HepG2 (cell line): ENCODE measurements at regions not wholly inside any gene's neighbourhood (a gene's known extent, or its start where the extent isn't known, plus 50 kb on each side); places are given as distances from the start of the nearest gene placed in this dataset.
A peak's percentile ranks its signal among the peaks of the same experiment; 100 is the strongest.

Experiments used
- ATAC-seq: fragments of 200-7000 bp; cut with Tn5 transposase; 3 replicates; pipeline ENCODE4 v1.9.1; 2020; ENCODE audit warnings: mild to moderate bottlenecking, moderate library complexity
- BruUV-seq: library from RNA; stranded (reverse); fragments of 400-500 nt; replicated peaks from 2 replicates; lab custom pipeline; 2021; lab: Mats Ljungman, UMichigan
- CTCF ChIA-PET: fragments of 300-600 bp; formaldehyde crosslinking; extraction: SDS; loops from one replicate; lab custom pipeline; 2021; ENCODE audit warnings: low total read pairs, inconsistent platforms, low intra/inter-chr PET ratio; lab: Yijun Ruan, JAX
- POLR2A ChIA-PET: fragments of 350-600 bp; sonication (Branson Sonifier 250); formaldehyde crosslinking; loops from one replicate; lab custom pipeline; 2020; ENCODE audit warnings: antibody characterized with exemption, inconsistent platforms; lab: Yijun Ruan, JAX
- DNase-seq: peaks from one replicate; pipeline ENCODE4 v3.0.0-alpha.2; 2015; ENCODE audit warnings: low spot score
- FAIRE-seq: peaks from 3 replicates; lab custom pipeline; 2011; peaks lifted over from hg19 to GRCh38; lab: Jason Lieb, UNC
- H2AFZ ChIP-seq: one replicate; pipeline ENCODE4 v1.6.1; 2011; ENCODE audit warnings: low read length, inconsistent platforms
- H3K27ac ChIP-seq: fragments of 300-600 bp; 3 replicates; pipeline ENCODE4 v1.8.0; 2011; ENCODE audit warnings: mixed run types, mild to moderate bottlenecking, mixed read lengths, low read length, inconsistent platforms; ENCODE audit not compliant: insufficient read depth; ENCODE audit errors: extremely low read length
- H3K27me3 ChIP-seq, 2 experiments: fragments of 200-600 bp in 1 of 2; 2 replicates in 1 of 2; 3 replicates in 1 of 2; pipeline versions ENCODE4 v1.6.0 to v1.8.0; 2011; ENCODE audit warnings: low read length in 2 of 2, mild to moderate bottlenecking in 2 of 2, moderate library complexity in 2 of 2, inconsistent platforms in 1 of 2; ENCODE audit not compliant: insufficient read depth in 2 of 2, control insufficient read depth in 1 of 2
- H3K36me3 ChIP-seq, 2 experiments: fragments of 200-600 bp in 1 of 2; replicated peaks in 1 of 2; 2 replicates in 1 of 2; 3 replicates in 1 of 2; pipeline versions ENCODE4 v1.5.1 to v1.8.0; 2011; ENCODE audit warnings: low read length in 2 of 2, inconsistent platforms in 1 of 2; ENCODE audit not compliant: insufficient read depth in 2 of 2, control insufficient read depth in 1 of 2
- H3K4me1 ChIP-seq: 2 replicates; pipeline ENCODE4 v1.5.1; 2012; ENCODE audit warnings: low read length, inconsistent platforms; ENCODE audit not compliant: insufficient read depth
- H3K4me2 ChIP-seq: 2 replicates; pipeline ENCODE4 v1.6.0; 2011; ENCODE audit warnings: low read depth, low read length, inconsistent platforms
- H3K4me3 ChIP-seq, 3 experiments: fragments of 200-600 bp in 1 of 3; sonication (generic), shearing (Covaris generic) in 1 of 3; replicated peaks in 1 of 3; 2 replicates each; pipeline ENCODE4 v1.5.1; 2011 to 2016; ENCODE audit warnings: low read length in 3 of 3, inconsistent platforms in 2 of 3, low read depth in 2 of 3, mild to moderate bottlenecking in 2 of 3, control low read depth in 1 of 3, mixed read lengths in 1 of 3; ENCODE audit not compliant: insufficient read depth in 1 of 3
- H3K79me2 ChIP-seq: one replicate; pipeline ENCODE4 v1.6.1; 2011; ENCODE audit warnings: low read length, inconsistent platforms; ENCODE audit not compliant: insufficient read depth
- H3K9ac ChIP-seq: 2 replicates; pipeline ENCODE4 v1.6.0; 2011; ENCODE audit warnings: mild to moderate bottlenecking, low read depth, low read length, inconsistent platforms; ENCODE audit not compliant: insufficient read depth
- H3K9me3 ChIP-seq: 2 replicates; pipeline ENCODE4 v1.5.1; 2012; ENCODE audit warnings: mild to moderate bottlenecking, low read length
- H4K20me1 ChIP-seq: 2 replicates; pipeline ENCODE4 v1.6.0; 2011; ENCODE audit warnings: inconsistent platforms, mild to moderate bottlenecking, low read length, moderate library complexity; ENCODE audit not compliant: insufficient read depth
- FOXJ3 ChIP-seq: sonication (generic); formaldehyde crosslinking; IDR thresholded peaks from 2 replicates; pipeline ENCODE4 v1.4.0; 2020; ENCODE audit warnings: missing genetic modification reagents, mild to moderate bottlenecking, borderline replicate concordance
- NFYB ChIP-seq: sonication (generic); formaldehyde crosslinking; IDR thresholded peaks from 2 replicates; pipeline ENCODE4 v1.4.0; 2020; ENCODE audit warnings: missing genetic modification reagents
- RFX1 ChIP-seq: fragments of 450-650 bp; IDR thresholded peaks from 2 replicates; pipeline ENCODE4 v1.6.1; 2017
- RXRA ChIP-seq: sonication (generic); formaldehyde crosslinking; IDR thresholded peaks from 2 replicates; pipeline ENCODE4 v1.5.1; 2020; ENCODE audit warnings: missing genetic modification reagents
- SATB2 ChIP-seq: sonication (generic); formaldehyde crosslinking; IDR thresholded peaks from 2 replicates; pipeline ENCODE4 v1.5.0; 2020; ENCODE audit warnings: missing genetic modification reagents
- TIGD3 ChIP-seq: sonication (generic); formaldehyde crosslinking; IDR thresholded peaks from 2 replicates; pipeline ENCODE4 v1.5.1; 2020; ENCODE audit warnings: mild to moderate bottlenecking, missing genetic modification reagents, borderline replicate concordance
- ZNF121 ChIP-seq: sonication (generic); formaldehyde crosslinking; IDR thresholded peaks from 2 replicates; pipeline ENCODE4 v1.5.0; 2020; ENCODE audit warnings: mild to moderate bottlenecking, missing genetic modification reagents
- ZNF275 ChIP-seq: sonication (generic); formaldehyde crosslinking; IDR thresholded peaks from 2 replicates; pipeline ENCODE4 v1.8.0; 2022; ENCODE audit warnings: missing genetic modification reagents, mild to moderate bottlenecking, inconsistent platforms, borderline replicate concordance
- ZNF503 ChIP-seq: sonication (generic); formaldehyde crosslinking; IDR thresholded peaks from 2 replicates; pipeline ENCODE4 v1.4.0; 2020; ENCODE audit warnings: missing genetic modification reagents
- ZNF530 ChIP-seq: sonication (generic); formaldehyde crosslinking; IDR thresholded peaks from 2 replicates; pipeline ENCODE4 v1.5.0; 2020; ENCODE audit warnings: low read depth, mild to moderate bottlenecking, missing genetic modification reagents
- ZNF687 ChIP-seq: sonication (generic); formaldehyde crosslinking; IDR thresholded peaks from 2 replicates; pipeline ENCODE4 v1.5.1; 2020; ENCODE audit warnings: mild to moderate bottlenecking, missing genetic modification reagents, moderate library complexity
- WGBS: methylation state at CpG from one replicate; pipeline ENCODE4 v1.1.6; 2017; ENCODE audit warnings: low lambda C conversion rate; 5-methylcytosine and 5-hydroxymethylcytosine counted together
- in situ Hi-C: cut with HindIII; loops from 2 replicates; pipeline ENCODE4 v1.10.0; 2017; ENCODE audit warnings: low pct_unique_long_range_greater_than_20kb; ENCODE audit not compliant: extremely low pct_ligation_motif_present
- intact Hi-C: fragments of 100-400 bp; cut with micrococcal nuclease; formaldehyde crosslinking; loops from one replicate; pipeline ENCODE4 v1.10.0; 2022; ENCODE audit not compliant: unreplicated experiment

GRCh38 chr2:34311816-34312215 is 712.7 kb upstream of the FAM98A start:
- no peak overlapping the region for H3K4me3 ChIP-seq
- no peaks in the 10 kb centered on the region for H3K4me1 ChIP-seq
- 0 out of 2 replicates have a peak, but pooled peaks cover 10% of the 10 kb centered on the region for H3K9me3 ChIP-seq
- no peak for FAIRE-seq
- H3K27me3 ChIP-seq = no peaks in the 10 kb centered on the region
- no peak overlapping the region for H3K9ac ChIP-seq
- in situ Hi-C loops = no loop called here
- ChIA-PET CTCF (no interaction called here), POLR2A (no interaction called here)
- intact Hi-C loops = no loop called here
- BruUV-seq = no TSS peak
- H3K79me2 ChIP-seq = no peaks in the 10 kb centered on the region
- no peak for DNase-seq
- no peaks in the 10 kb centered on the region for H4K20me1 ChIP-seq
- no peak overlapping the region for H3K4me2 ChIP-seq
- no peak for ATAC-seq
- no peak overlapping the region for H3K27ac ChIP-seq
- TF ChIP-seq RFX1 (peak; percentile 37; the same call in 1 of the 2 replicates), ZNF530 (CRISPR knock-in tag) (no peak), ZNF275 (CRISPR knock-in tag) (no peak), NFYB (CRISPR knock-in tag) (no peak), ZNF121 (no peak), TIGD3 (CRISPR knock-in tag) (no peak)
- H2AFZ ChIP-seq = no peak overlapping the region
- WGBS = 0% methylated on average over 1 of the region's 1 CpG
- H3K36me3 ChIP-seq = no peaks in the 10 kb centered on the region

GRCh38 chr2:34308140-34308539 is 709.0 kb upstream of the FAM98A start:
- WGBS = 38% methylated on average over 2 of the region's 2 CpGs
- Histone ChIP-seq H3K27me3 (no peaks in the 10 kb centered on the region), H3K36me3 (no peaks in the 10 kb centered on the region), H3K27ac (no peak overlapping the region), H3K4me2 (no peak overlapping the region), H3K4me3 (no peak overlapping the region), H3K79me2 (no peaks in the 10 kb centered on the region), H3K9me3 (peaks cover 22% of the 10 kb centered on the region; the same call in 1 of the 2 replicates), H2AFZ (no peak overlapping the region), H3K9ac (no peak overlapping the region), H3K4me1 (no peaks in the 10 kb centered on the region), H4K20me1 (no peaks in the 10 kb centered on the region)
- CTCF ChIA-PET = no interaction called here
- ATAC-seq (no peak), FAIRE-seq (no peak), DNase-seq (no peak)
- POLR2A ChIA-PET = no interaction called here
- in situ Hi-C loops (no loop called here), intact Hi-C loops (no loop called here)
- no TSS peak for BruUV-seq
- TF ChIP-seq ZNF503 (CRISPR knock-in tag) = no peak
- TF ChIP-seq ZNF687 = no peak
- TF ChIP-seq RXRA (CRISPR knock-in tag) = no peak
- no peak for TF ChIP-seq FOXJ3 (CRISPR knock-in tag)
- TF ChIP-seq SATB2 (CRISPR knock-in tag) = no peak
